ENCODE measurements at regions not wholly inside any gene's neighbourhood (a gene's known extent, or its start where the extent isn't known, plus 50 kb on each side); places are given as distances from the start of the nearest gene placed in this dataset.
"Not testable (repeated sequence)": the region's sequence is repeated elsewhere in the genome, so short reads cannot be mapped to it uniquely, and the experiment has no call there.

DNA sequence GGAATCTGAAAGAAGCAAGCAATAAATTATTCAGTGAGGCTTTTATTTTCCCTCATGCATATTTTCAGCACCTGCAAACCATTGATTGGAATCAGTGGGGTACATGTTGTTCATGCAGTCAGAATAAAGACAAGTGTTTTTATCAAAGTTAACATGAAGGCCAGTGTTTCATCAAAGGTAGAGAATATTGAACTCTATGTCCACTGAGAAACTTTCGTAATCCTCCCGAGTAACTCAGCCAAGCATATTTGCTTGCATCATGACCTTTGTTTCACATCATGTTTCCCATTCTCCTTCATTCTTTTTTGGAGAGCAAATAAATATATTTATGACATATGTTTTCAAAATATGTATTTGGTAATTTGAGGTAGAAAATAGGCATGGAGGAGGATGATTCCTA is 663.1 kb downstream of the SH2D4B start:
- TF ChIP-seq, protein P1, sequence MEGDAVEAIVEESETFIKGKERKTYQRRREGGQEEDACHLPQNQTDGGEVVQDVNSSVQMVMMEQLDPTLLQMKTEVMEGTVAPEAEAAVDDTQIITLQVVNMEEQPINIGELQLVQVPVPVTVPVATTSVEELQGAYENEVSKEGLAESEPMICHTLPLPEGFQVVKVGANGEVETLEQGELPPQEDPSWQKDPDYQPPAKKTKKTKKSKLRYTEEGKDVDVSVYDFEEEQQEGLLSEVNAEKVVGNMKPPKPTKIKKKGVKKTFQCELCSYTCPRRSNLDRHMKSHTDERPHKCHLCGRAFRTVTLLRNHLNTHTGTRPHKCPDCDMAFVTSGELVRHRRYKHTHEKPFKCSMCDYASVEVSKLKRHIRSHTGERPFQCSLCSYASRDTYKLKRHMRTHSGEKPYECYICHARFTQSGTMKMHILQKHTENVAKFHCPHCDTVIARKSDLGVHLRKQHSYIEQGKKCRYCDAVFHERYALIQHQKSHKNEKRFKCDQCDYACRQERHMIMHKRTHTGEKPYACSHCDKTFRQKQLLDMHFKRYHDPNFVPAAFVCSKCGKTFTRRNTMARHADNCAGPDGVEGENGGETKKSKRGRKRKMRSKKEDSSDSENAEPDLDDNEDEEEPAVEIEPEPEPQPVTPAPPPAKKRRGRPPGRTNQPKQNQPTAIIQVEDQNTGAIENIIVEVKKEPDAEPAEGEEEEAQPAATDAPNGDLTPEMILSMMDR (IDR thresholded peaks at IDR 0.05; ENCODE audit: low read depth, low read length): no peak
- Histone ChIP-seq H3K4me3 (ENCODE audit: low read depth, low read length) (no peak overlapping the region), H3K27me3 (ENCODE audit: insufficient read depth, low read depth, severe bottlenecking) (no peaks in the 10 kb centered on the region), H3K27ac (no peak overlapping the region), H3K36me3 (no peaks in the 10 kb centered on the region), H3K9me3 (ENCODE audit: severe bottlenecking) (no peaks in the 10 kb centered on the region)
- no peak for DNase-seq

DNA sequence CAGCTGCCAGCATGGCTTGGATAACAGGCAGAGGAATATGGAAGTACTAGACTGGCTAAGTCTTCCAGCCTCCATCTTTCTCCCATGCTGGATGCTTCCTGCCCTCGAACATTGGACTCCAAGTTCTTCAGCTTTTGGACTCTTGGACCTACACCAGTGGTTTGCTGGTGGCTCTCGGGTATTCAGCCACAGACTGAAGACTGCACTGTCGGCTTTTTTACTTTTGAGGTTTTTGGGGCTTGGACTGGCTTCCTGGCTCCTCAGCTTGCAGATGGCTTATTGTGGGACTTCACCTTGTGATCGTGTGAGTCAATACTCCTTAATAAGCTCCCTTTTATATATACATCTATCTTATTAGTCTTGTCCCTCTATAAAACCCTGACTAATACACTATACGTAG is 667.6 kb upstream of the NRG3 start:
- DNase-seq; H3K27me3 ChIP-seq (ENCODE audit: insufficient read depth, low read depth, severe bottlenecking); H3K36me3 ChIP-seq; H3K4me3 ChIP-seq (ENCODE audit: low read depth, low read length); H3K27ac ChIP-seq; H3K9me3 ChIP-seq (ENCODE audit: severe bottlenecking): not testable (repeated sequence)

DNA sequence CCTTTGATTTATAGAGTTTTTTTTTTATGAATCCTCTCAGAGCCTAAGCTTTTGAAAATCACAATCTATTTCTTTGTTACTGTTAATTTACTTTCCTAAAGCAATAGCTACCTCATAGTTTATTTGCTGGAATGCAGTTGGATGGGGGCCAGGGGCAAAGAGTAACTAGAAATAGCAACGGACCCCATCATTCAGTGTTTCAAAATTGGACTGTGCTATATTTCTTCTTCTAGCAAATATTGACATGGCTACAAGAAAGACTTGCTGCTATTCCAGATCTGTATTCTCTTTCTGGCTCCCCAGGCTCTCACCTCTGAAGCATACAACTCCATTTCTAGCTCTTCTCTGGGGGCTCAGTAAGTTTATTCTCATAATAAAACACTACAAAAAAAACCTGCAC is 661.6 kb upstream of the NRG3 start:
- Histone ChIP-seq H3K27ac (no peak overlapping the region), H3K27me3 (ENCODE audit: insufficient read depth, low read depth, severe bottlenecking) (no peaks in the 10 kb centered on the region), H3K9me3 (ENCODE audit: severe bottlenecking) (no peaks in the 10 kb centered on the region), H3K36me3 (no peaks in the 10 kb centered on the region), H3K4me3 (ENCODE audit: low read depth, low read length) (no peak overlapping the region)
- no peak for DNase-seq
- TF ChIP-seq, protein P1 (IDR thresholded peaks at IDR 0.05; ENCODE audit: low read depth, low read length): no peak

DNA sequence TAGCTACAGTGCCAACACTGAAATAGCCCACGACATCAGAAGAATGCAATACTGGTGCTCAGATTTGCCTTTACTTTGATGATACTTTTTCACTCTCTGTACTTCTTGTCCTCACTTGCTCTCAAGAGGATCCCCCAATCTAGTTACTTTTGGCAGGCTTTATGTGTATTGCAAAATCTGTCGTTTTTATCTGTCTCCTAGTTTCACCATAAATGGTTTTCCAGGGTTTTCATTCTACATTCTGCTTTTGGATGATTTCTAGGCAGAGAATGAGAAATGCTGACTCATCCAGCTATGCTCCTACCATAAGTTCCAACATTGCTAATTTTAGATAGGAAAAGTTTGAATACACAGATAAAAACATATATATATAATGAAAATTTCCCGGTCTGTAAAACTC is 659.5 kb upstream of the NRG3 start:
- TF ChIP-seq, protein P1 (IDR thresholded peaks at IDR 0.05; ENCODE audit: low read depth, low read length): no peak
- Histone ChIP-seq H3K27ac (no peak overlapping the region), H3K27me3 (ENCODE audit: insufficient read depth, low read depth, severe bottlenecking) (no peaks in the 10 kb centered on the region), H3K9me3 (ENCODE audit: severe bottlenecking) (no peaks in the 10 kb centered on the region), H3K4me3 (ENCODE audit: low read depth, low read length) (no peak overlapping the region), H3K36me3 (no peaks in the 10 kb centered on the region)
- DNase-seq: no peak

DNA sequence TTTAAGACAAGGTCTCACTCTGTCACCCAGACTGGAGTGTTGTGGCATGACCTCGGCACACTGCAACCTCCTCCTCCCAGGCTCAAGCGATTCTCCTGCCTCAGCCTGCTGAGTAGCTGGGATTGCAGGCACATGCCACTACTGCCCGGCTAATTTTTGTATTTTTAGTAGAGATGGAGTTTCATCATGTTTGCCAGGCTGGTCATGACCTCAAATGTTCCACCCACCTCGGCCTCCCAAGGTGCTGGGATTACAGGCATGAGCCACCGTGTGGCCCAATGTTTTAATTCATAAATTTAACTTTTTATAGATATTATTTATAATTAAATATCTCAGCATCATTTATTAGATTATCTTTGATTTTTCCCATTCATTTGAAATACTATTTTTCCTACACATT is 658.0 kb upstream of the NRG3 start:
- Histone ChIP-seq H3K4me3 (ENCODE audit: low read depth, low read length) (no peak overlapping the region), H3K27me3 (ENCODE audit: insufficient read depth, low read depth, severe bottlenecking) (no peaks in the 10 kb centered on the region), H3K9me3 (ENCODE audit: severe bottlenecking) (no peaks in the 10 kb centered on the region), H3K27ac (no peak overlapping the region), H3K36me3 (no peaks in the 10 kb centered on the region)
- TF ChIP-seq, protein P1 (IDR thresholded peaks at IDR 0.05; ENCODE audit: low read depth, low read length): no peak
- no peak for DNase-seq

DNA sequence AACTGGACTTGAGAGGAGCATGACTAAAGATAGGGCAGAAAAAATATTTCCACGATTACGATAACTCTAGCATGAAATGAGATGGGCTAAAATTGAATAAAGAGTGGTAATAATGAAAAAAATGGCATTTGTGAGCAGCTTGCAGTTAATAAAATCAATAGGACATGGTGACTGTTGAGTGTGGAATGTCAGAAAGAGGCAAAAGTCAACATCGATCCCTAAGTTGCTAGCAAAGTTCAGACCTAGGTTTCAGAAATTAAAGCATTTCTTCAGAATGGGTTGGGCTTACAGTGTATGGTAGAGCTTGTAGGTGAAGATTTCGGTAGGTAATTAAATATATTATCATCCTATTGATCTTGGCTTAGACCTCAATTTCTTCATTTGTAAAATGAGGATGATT is 656.7 kb upstream of the NRG3 start:
- DNase-seq: no peak
- Histone ChIP-seq H3K36me3 (no peaks in the 10 kb centered on the region), H3K9me3 (ENCODE audit: severe bottlenecking) (no peaks in the 10 kb centered on the region), H3K4me3 (ENCODE audit: low read depth, low read length) (no peak overlapping the region), H3K27me3 (ENCODE audit: insufficient read depth, low read depth, severe bottlenecking) (no peaks in the 10 kb centered on the region), H3K27ac (no peak overlapping the region)
- TF ChIP-seq, protein P1 (IDR thresholded peaks at IDR 0.05; ENCODE audit: low read depth, low read length): no peak
